Body of pancreas (tissue), 4 donors: ENCODE measurements at regions not wholly inside any gene's neighbourhood (a gene's known extent, or its start where the extent isn't known, plus 50 kb on each side); places are given as distances from the start of the nearest gene placed in this dataset.
A peak's percentile ranks its signal among the peaks of the same experiment; 100 is the strongest.

Experiments used
- POLR2A ChIP-seq, 3 donors: fragments of 450-650 bp; IDR thresholded peaks; one replicate each; pipeline ENCODE4 v1.6.1; 2016; ENCODE audit warnings: antibody characterized with exemption in 3 of 3, mild to moderate bottlenecking in 2 of 3
- TF ChIP-seq, protein P1 (sequence below), 7 experiments: fragments of 450-650 bp in 4 of 7; fragments of 200-600 bp in 3 of 7; sonication (generic) in 3 of 7; IDR thresholded peaks; one replicate each; pipeline ENCODE4 v1.5.1; 2016 to 2019; ENCODE audit warnings: antibody characterized with exemption in 7 of 7

DNA sequence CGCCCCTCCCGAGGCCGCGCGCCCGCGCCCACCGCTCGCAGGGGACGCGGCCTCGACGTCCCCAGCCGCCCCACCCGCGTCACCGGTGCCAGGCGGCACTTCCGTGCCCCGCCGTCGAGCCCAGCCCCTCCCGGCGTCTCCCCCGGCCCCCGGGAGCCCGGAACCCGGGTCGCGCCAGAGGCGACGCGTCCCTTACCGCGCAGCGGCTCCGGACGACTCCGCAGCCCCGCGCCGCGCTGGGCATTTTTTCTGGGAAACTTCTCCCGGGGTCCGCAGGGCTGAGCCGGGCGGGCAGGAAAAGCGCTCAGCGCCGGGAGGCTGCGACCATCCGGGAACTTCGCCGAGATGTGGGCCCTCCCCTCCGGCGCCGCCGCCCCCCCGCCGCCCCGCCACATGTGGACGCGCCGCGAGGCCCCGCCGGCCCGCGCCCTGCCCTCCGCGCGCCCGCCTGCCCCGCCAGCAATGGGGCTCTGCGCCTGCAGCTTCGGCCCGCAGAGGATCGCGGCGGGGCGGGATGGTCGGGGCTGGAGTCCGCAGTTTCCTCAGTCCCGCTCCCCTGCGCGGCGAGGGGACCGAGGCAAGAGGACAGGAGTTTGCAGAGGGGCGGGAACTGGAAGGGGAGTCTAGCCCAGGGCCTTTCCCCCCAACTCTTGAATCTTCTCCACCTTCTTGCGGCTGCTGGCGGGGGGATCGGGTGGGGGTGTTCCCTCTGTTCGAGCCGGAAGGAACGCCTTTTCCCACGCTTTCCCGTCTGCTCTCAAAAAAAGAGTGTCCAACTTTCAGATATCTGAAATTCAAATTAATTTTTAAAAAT is 81.5 kb downstream of the CHRNA1 start:
- TF ChIP-seq, protein P1, sequence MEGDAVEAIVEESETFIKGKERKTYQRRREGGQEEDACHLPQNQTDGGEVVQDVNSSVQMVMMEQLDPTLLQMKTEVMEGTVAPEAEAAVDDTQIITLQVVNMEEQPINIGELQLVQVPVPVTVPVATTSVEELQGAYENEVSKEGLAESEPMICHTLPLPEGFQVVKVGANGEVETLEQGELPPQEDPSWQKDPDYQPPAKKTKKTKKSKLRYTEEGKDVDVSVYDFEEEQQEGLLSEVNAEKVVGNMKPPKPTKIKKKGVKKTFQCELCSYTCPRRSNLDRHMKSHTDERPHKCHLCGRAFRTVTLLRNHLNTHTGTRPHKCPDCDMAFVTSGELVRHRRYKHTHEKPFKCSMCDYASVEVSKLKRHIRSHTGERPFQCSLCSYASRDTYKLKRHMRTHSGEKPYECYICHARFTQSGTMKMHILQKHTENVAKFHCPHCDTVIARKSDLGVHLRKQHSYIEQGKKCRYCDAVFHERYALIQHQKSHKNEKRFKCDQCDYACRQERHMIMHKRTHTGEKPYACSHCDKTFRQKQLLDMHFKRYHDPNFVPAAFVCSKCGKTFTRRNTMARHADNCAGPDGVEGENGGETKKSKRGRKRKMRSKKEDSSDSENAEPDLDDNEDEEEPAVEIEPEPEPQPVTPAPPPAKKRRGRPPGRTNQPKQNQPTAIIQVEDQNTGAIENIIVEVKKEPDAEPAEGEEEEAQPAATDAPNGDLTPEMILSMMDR (IDR thresholded peaks at IDR 0.05), result no peak
- peak in 1 of 3 donors; percentile 17 for TF ChIP-seq POLR2A (IDR thresholded peaks at IDR 0.05)
